ENCODE measurements at regions not wholly inside any gene's neighbourhood (a gene's known extent, or its start where the extent isn't known, plus 50 kb on each side); places are given as distances from the start of the nearest gene placed in this dataset.

GRCh38 chr4:166682200-166682599 lies 552.1 kb downstream of the SPOCK3 start:
- Histone ChIP-seq H3K9me1 (ENCODE audit: control insufficient read depth, insufficient read depth, low read length) (no peaks in the 10 kb centered on the region), H2AFZ (ENCODE audit: low read depth, low read length) (no peak overlapping the region), H3K4me2 (ENCODE audit: insufficient read depth, low read length) (no peak overlapping the region), H3K79me2 (ENCODE audit: control insufficient read depth, insufficient read depth, low read length) (no peaks in the 10 kb centered on the region), H3K9me3 (replicated peaks; ENCODE audit: control insufficient read depth, insufficient read depth, low read depth, low read length) (no peaks in the 10 kb centered on the region; the same call in 1 of the 2 replicates), H3K27me3 (ENCODE audit: control insufficient read depth in 2 of 2, insufficient read depth in 2 of 2, low read length in 2 of 2) (no peaks in the 10 kb centered on the region), H3K4me1 (replicated peaks in 1 of 2; ENCODE audit: control insufficient read depth in 2 of 2, insufficient read depth in 2 of 2, low read length in 2 of 2) (no peaks in the 10 kb centered on the region), H3K36me3 (ENCODE audit: control insufficient read depth, insufficient read depth, low read length) (no peaks in the 10 kb centered on the region), H3K4me3 (no peak overlapping the region), H3K27ac (ENCODE audit: extremely low read depth, low read depth, low read length) (no peak overlapping the region), H4K20me1 (replicated peaks; ENCODE audit: control insufficient read depth, insufficient read depth, low read length) (no peaks in the 10 kb centered on the region), H3K9ac (ENCODE audit: insufficient read depth in 1 of 2, low read depth in 2 of 2, low read length in 2 of 2) (no peak overlapping the region)
- no peak for FAIRE-seq
- no peak for ATAC-seq
- CTCF ChIA-PET (ENCODE audit: low intra/inter-chr PET ratio) = no interaction called here
- POLR2A ChIA-PET = no interaction called here
- intact Hi-C loops (cut with micrococcal nuclease) = no loop called here
- in situ Hi-C loops (cut with MboI) = no loop called here
- BruUV-seq (replicated peaks) = no TSS peak
- WGBS (ENCODE audit: insufficient coverage, low coverage, missing lambda C conversion rate) = 0% methylated on average over 3 of the region's 3 CpGs
- DNase-seq (ENCODE audit: extremely low read depth in 1 of 4, low spot score in 3 of 4) = no peak
- no peak for TF ChIP-seq FOSL1 (tag; conservative IDR thresholded peaks at IDR 0.05)
- no peak for TF ChIP-seq FOXP4 (CRISPR knock-in tag; IDR thresholded peaks at IDR 0.05; ENCODE audit: borderline replicate concordance)
- no peak for TF ChIP-seq REST (IDR thresholded peaks at IDR 0.05; ENCODE audit: borderline replicate concordance)
- no peak for TF ChIP-seq REST (CRISPR knock-in tag; IDR thresholded peaks at IDR 0.05; ENCODE audit: low read depth)
- no peak for TF ChIP-seq MAFG (tag; conservative IDR thresholded peaks at IDR 0.05)
- TF ChIP-seq CBFB (CRISPR knock-in tag; IDR thresholded peaks at IDR 0.05) = no peak
- no peak for TF ChIP-seq C11orf30 (IDR thresholded peaks at IDR 0.05; ENCODE audit: low read depth)
- no peak for TF ChIP-seq BACH1 (tag; IDR thresholded peaks at IDR 0.05)
- TF ChIP-seq CREB3L1 (IDR thresholded peaks at IDR 0.05; ENCODE audit: borderline replicate concordance, low read depth) = no peak
- no peak for TF ChIP-seq XRCC4 (IDR thresholded peaks at IDR 0.05; ENCODE audit: extremely low read depth, insufficient read depth, insufficient read length)
